PC-3 (cell line): ENCODE measurements at regions not wholly inside any gene's neighbourhood (a gene's known extent, or its start where the extent isn't known, plus 50 kb on each side); places are given as distances from the start of the nearest gene placed in this dataset.

Source experiments
- ATAC-seq: fragments of 200-7000 bp; cut with Tn5 transposase; 2 replicates; pipeline ENCODE4 v1.9.1; 2020; ENCODE audit warnings: mild to moderate bottlenecking, moderate library complexity
- BruUV-seq: library from RNA; stranded (reverse); fragments of 400-500 nt; replicated peaks from 2 replicates; lab custom pipeline; 2021; lab: Mats Ljungman, UMichigan
- CTCF ChIA-PET: fragments of 300-600 bp; sonication (Branson Sonifier 250); formaldehyde crosslinking; loops from one replicate; lab custom pipeline; 2022; ENCODE audit warnings: antibody characterized with exemption; lab: Charles Lee
- POLR2A ChIA-PET: fragments of 300-600 bp; sonication (Branson Sonifier 250); formaldehyde crosslinking; loops from one replicate; lab custom pipeline; 2022; ENCODE audit warnings: antibody characterized with exemption; ENCODE audit not compliant: unreplicated experiment; lab: Charles Lee
- DNase-seq: peaks from one replicate; pipeline ENCODE4 v3.0.0-alpha.2; 2015
- H2AFZ ChIP-seq: fragments of 300-600 bp; sonication (generic); 2 replicates; pipeline ENCODE4 v1.6.0; 2016; ENCODE audit warnings: antibody characterized with exemption, low read length
- H3F3A ChIP-seq: fragments of 300-600 bp; sonication (generic); one replicate; pipeline ENCODE4 v1.6.0; 2017; ENCODE audit warnings: antibody characterized with exemption, low read length, control low read depth, mild to moderate bottlenecking; ENCODE audit not compliant: unreplicated experiment
- H3K27ac ChIP-seq: fragments of 300-600 bp; sonication (generic); 2 replicates; pipeline ENCODE4 v1.5.1; 2016; ENCODE audit warnings: mild to moderate bottlenecking, low read length
- H3K27me3 ChIP-seq: fragments of 300-600 bp; sonication (generic); 2 replicates; pipeline ENCODE4 v1.6.1; 2016; ENCODE audit warnings: low read length, mixed read lengths
- H3K36me3 ChIP-seq: fragments of 300-600 bp; sonication (generic); 2 replicates; pipeline ENCODE4 v1.6.1; 2016; ENCODE audit warnings: low read depth, mixed run types, low read length, mixed read lengths
- H3K4me1 ChIP-seq: fragments of 300-600 bp; sonication (generic); 2 replicates; pipeline ENCODE4 v1.5.1; 2016; ENCODE audit warnings: low read length; ENCODE audit not compliant: insufficient read depth
- H3K4me2 ChIP-seq: fragments of 300-600 bp; sonication (generic); 2 replicates; pipeline ENCODE4 v1.6.0; 2016; ENCODE audit warnings: low read length
- H3K4me3 ChIP-seq: fragments of 300-600 bp; sonication (generic); 2 replicates; pipeline ENCODE4 v1.5.1; 2016; ENCODE audit warnings: mild to moderate bottlenecking, low read length, mixed read lengths
- H3K79me2 ChIP-seq: fragments of 300-600 bp; sonication (generic); 2 replicates; pipeline ENCODE4 v1.6.1; 2017; ENCODE audit warnings: low read length, mixed read lengths
- H3K9ac ChIP-seq: fragments of 300-600 bp; sonication (generic); 2 replicates; pipeline ENCODE4 v1.6.0; 2016; ENCODE audit warnings: mild to moderate bottlenecking, low read length
- H3K9me2 ChIP-seq: fragments of 300-600 bp; sonication (generic); replicated peaks from 2 replicates; pipeline ENCODE4 v1.6.1; 2016; ENCODE audit warnings: mixed run types, low read length, mixed read lengths
- H3K9me3 ChIP-seq: fragments of 300-600 bp; sonication (generic); 2 replicates; pipeline ENCODE4 v1.6.1; 2016; ENCODE audit warnings: low read length, mixed read lengths
- H4K20me1 ChIP-seq: fragments of 300-600 bp; sonication (generic); 2 replicates; pipeline ENCODE4 v1.6.1; 2016; ENCODE audit warnings: low read length, mixed read lengths
- CTCF ChIP-seq: fragments of 300-600 bp; sonication (generic); conservative IDR thresholded peaks from 2 replicates; pipeline ENCODE4 v1.5.1; 2017; ENCODE audit warnings: antibody characterized with exemption, low read depth, mild to moderate bottlenecking, low read length
- EZH2 ChIP-seq: fragments of 300-600 bp; sonication (generic); IDR thresholded peaks from one replicate; pipeline ENCODE4 v1.6.1; 2017; ENCODE audit warnings: antibody characterized with exemption, mild to moderate bottlenecking, low read length; ENCODE audit not compliant: unreplicated experiment
- EZH2phosphoT487 ChIP-seq: fragments of 300-600 bp; sonication (generic); IDR thresholded peaks from 2 replicates; pipeline ENCODE4 v1.6.1; 2018; ENCODE audit warnings: mild to moderate bottlenecking, antibody characterized with exemption, low read length, borderline replicate concordance
- intact Hi-C: fragments of 100-400 bp; cut with micrococcal nuclease; formaldehyde crosslinking; loops from 2 replicates; pipeline ENCODE4 v1.9.0; 2023

- TF ChIP-seq CTCF: no peak
- TF ChIP-seq EZH2phosphoT487: no peak
- TF ChIP-seq EZH2: no peak
- Histone ChIP-seq H3K4me1 (no peaks in the 10 kb centered on the region), H4K20me1 (no peaks in the 10 kb centered on the region), H3K9me2 (no peaks in the 10 kb centered on the region), H3K27ac (no peak overlapping the region), H3F3A (no peaks in the 10 kb centered on the region), H3K27me3 (no peaks in the 10 kb centered on the region), H3K79me2 (no peaks in the 10 kb centered on the region), H3K9me3 (no peaks in the 10 kb centered on the region), H3K4me2 (no peak overlapping the region), H2AFZ (no peak overlapping the region), H3K9ac (no peak overlapping the region), H3K36me3 (no peaks in the 10 kb centered on the region), H3K4me3 (no peak overlapping the region)
- no TSS peak for BruUV-seq
- no peak for DNase-seq
- intact Hi-C loops: no loop called here
- CTCF ChIA-PET: no interaction called here
- POLR2A ChIA-PET: interaction anchor here (0.5 kb wide), 1 partner anchor 303 kb away, joined by 3 read pairs; no protein-coding TSS in a partner anchor
- ATAC-seq: no peak
Measured at GRCh38 chr3:194967151-194968117, 281.8 kb downstream of the FAM43A start.

GRCh38 chr3:194970066-194970465 is 284.4 kb downstream of the FAM43A start:
- Histone ChIP-seq H4K20me1 (no peaks in the 10 kb centered on the region), H3K4me2 (no peak overlapping the region), H3K9ac (no peak overlapping the region), H3K36me3 (no peaks in the 10 kb centered on the region), H3K4me3 (no peak overlapping the region), H2AFZ (no peak overlapping the region), H3F3A (no peaks in the 10 kb centered on the region), H3K4me1 (no peaks in the 10 kb centered on the region), H3K9me2 (no peaks in the 10 kb centered on the region), H3K27me3 (no peaks in the 10 kb centered on the region), H3K79me2 (no peaks in the 10 kb centered on the region), H3K9me3 (no peaks in the 10 kb centered on the region), H3K27ac (no peak overlapping the region)
- ATAC-seq: no peak
- POLR2A ChIA-PET: no interaction called here
- TF ChIP-seq EZH2phosphoT487: no peak
- TF ChIP-seq CTCF: no peak
- no peak for TF ChIP-seq EZH2
- DNase-seq: no peak
- no TSS peak for BruUV-seq
- CTCF ChIA-PET: no interaction called here
- intact Hi-C loops: no loop called here

- intact Hi-C loops: no loop called here
- Histone ChIP-seq H3K4me2 (no peak overlapping the region), H3K9me2 (no peaks in the 10 kb centered on the region), H3F3A (no peaks in the 10 kb centered on the region), H2AFZ (no peak overlapping the region), H4K20me1 (no peaks in the 10 kb centered on the region), H3K36me3 (no peaks in the 10 kb centered on the region), H3K4me3 (no peak overlapping the region), H3K9ac (no peak overlapping the region), H3K27ac (no peak overlapping the region), H3K9me3 (no peaks in the 10 kb centered on the region), H3K27me3 (no peaks in the 10 kb centered on the region), H3K79me2 (no peaks in the 10 kb centered on the region), H3K4me1 (no peaks in the 10 kb centered on the region)
- CTCF ChIA-PET: no interaction called here
- no peak for TF ChIP-seq EZH2phosphoT487
- TF ChIP-seq EZH2: no peak
- TF ChIP-seq CTCF: no peak
- POLR2A ChIA-PET: no interaction called here
- ATAC-seq (no peak), DNase-seq (no peak)
- no TSS peak for BruUV-seq
Measured at GRCh38 chr3:194971009-194971408, 285.3 kb downstream of the FAM43A start.
